A673 (cell line): ENCODE measurements at regions not wholly inside any gene's neighbourhood (a gene's known extent, or its start where the extent isn't known, plus 50 kb on each side); places are given as distances from the start of the nearest gene placed in this dataset.

ENCODE experiments used
- BruUV-seq: library from RNA; stranded (reverse); fragments of 400-500 nt; replicated peaks from 2 replicates; lab custom pipeline; 2021; lab: Mats Ljungman, UMichigan
- CTCF ChIA-PET: fragments of 300-600 bp; sonication (Branson Sonifier 250); formaldehyde crosslinking; loops from one replicate; lab custom pipeline; 2022; ENCODE audit warnings: antibody characterized with exemption; lab: Charles Lee
- POLR2A ChIA-PET: fragments of 300-600 bp; sonication (Branson Sonifier 250); formaldehyde crosslinking; loops from one replicate; lab custom pipeline; 2022; ENCODE audit warnings: antibody characterized with exemption; ENCODE audit not compliant: low non-redundant PET; lab: Charles Lee
- DNase-seq: peaks from one replicate; pipeline ENCODE4 v3.0.0-alpha.2; 2015; ENCODE audit warnings: low spot score
- H3K27ac ChIP-seq: fragments of 200-600 bp; sonication (generic); 2 replicates; pipeline ENCODE4 v1.5.1; 2016; ENCODE audit warnings: mixed run types, low read depth, mild to moderate bottlenecking, mixed read lengths, antibody characterized with exemption, low read length; ENCODE audit not compliant: poor library complexity, severe bottlenecking
- H3K27me3 ChIP-seq: fragments of 200-600 bp; sonication (generic); replicated peaks from 2 replicates; pipeline ENCODE4 v1.6.1; 2017; ENCODE audit warnings: mixed run types, low read depth, mild to moderate bottlenecking, mixed read lengths, antibody characterized with exemption, low read length; ENCODE audit not compliant: insufficient read depth, poor library complexity
- H3K36me3 ChIP-seq: fragments of 200-600 bp; sonication (generic); 2 replicates; pipeline ENCODE4 v1.6.1; 2016; ENCODE audit warnings: mixed run types, mild to moderate bottlenecking, mixed read lengths, antibody characterized with exemption, low read length; ENCODE audit not compliant: insufficient read depth, poor library complexity, severe bottlenecking
- H3K4me1 ChIP-seq: fragments of 200-600 bp; sonication (generic); 2 replicates; pipeline ENCODE4 v1.6.1; 2017; ENCODE audit warnings: mixed run types, mild to moderate bottlenecking, mixed read lengths, antibody characterized with exemption, low read length; ENCODE audit not compliant: insufficient read depth, poor library complexity, severe bottlenecking
- H3K4me3 ChIP-seq: fragments of 200-600 bp; sonication (generic); 2 replicates; pipeline ENCODE4 v1.5.1; 2016; ENCODE audit warnings: low read depth, mixed run types, mild to moderate bottlenecking, mixed read lengths, low read length; ENCODE audit not compliant: poor library complexity, severe bottlenecking
- H3K9me3 ChIP-seq: fragments of 200-600 bp; sonication (generic); 2 replicates; pipeline ENCODE4 v1.6.1; 2016; ENCODE audit warnings: mixed run types, low read depth, mild to moderate bottlenecking, mixed read lengths, antibody characterized with exemption, low read length; ENCODE audit not compliant: poor library complexity, severe bottlenecking
- CTCF ChIP-seq: fragments of 300-800, 200-600 bp; sonication (generic); conservative IDR thresholded peaks from 2 replicates; pipeline ENCODE4 v1.5.1; 2017; ENCODE audit warnings: low read depth, mild to moderate bottlenecking, antibody characterized with exemption, low read length, moderate library complexity, mixed read lengths
- EZH2 ChIP-seq: fragments of 200-600 bp; sonication (generic); IDR thresholded peaks from 2 replicates; pipeline ENCODE4 v1.6.1; 2017; ENCODE audit warnings: borderline replicate concordance, low read depth, mild to moderate bottlenecking, mixed read lengths, antibody characterized with exemption, low read length; ENCODE audit not compliant: poor library complexity, severe bottlenecking
- intact Hi-C: fragments of 100-400 bp; cut with micrococcal nuclease; formaldehyde crosslinking; loops from one replicate; pipeline ENCODE4 v1.10.0; 2022; ENCODE audit not compliant: unreplicated experiment

- CTCF ChIA-PET: no interaction called here
- no peak for DNase-seq
Observed at GRCh38 chr6:150676344-150676743, 76.7 kb downstream of the PLEKHG1 start.

GRCh38 chr6:150676772-150677171 is 77.1 kb downstream of the PLEKHG1 start:
- ChIA-PET POLR2A (no interaction called here), CTCF (no interaction called here)
- no peak overlapping the region for H3K27ac ChIP-seq
- peaks cover 6% of the 10 kb centered on the region for H3K4me1 ChIP-seq
- no peak overlapping the region for H3K4me3 ChIP-seq
- H3K9me3 ChIP-seq: no peaks in the 10 kb centered on the region
- intact Hi-C loops: no loop called here
- DNase-seq: no peak
- BruUV-seq: no TSS peak
- no peaks in the 10 kb centered on the region for H3K27me3 ChIP-seq
- TF ChIP-seq EZH2 (no peak), CTCF (no peak)
- H3K36me3 ChIP-seq: no peaks in the 10 kb centered on the region

More at GRCh38 chr6:150676344-150676743, 76.7 kb downstream of the PLEKHG1 start:
- Histone ChIP-seq H3K27ac (no peak overlapping the region), H3K27me3 (no peaks in the 10 kb centered on the region), H3K4me3 (no peak overlapping the region), H3K4me1 (peaks cover 6% of the 10 kb centered on the region), H3K36me3 (no peaks in the 10 kb centered on the region), H3K9me3 (no peaks in the 10 kb centered on the region)
- TF ChIP-seq CTCF (no peak), EZH2 (no peak)
- POLR2A ChIA-PET: no interaction called here
- intact Hi-C loops: no loop called here
- no TSS peak for BruUV-seq

- Histone ChIP-seq H3K4me3 (no peak overlapping the region), H3K27ac (no peak overlapping the region), H3K27me3 (no peaks in the 10 kb centered on the region), H3K36me3 (no peaks in the 10 kb centered on the region), H3K4me1 (peaks cover 6% of the 10 kb centered on the region), H3K9me3 (no peaks in the 10 kb centered on the region)
- TF ChIP-seq EZH2 (no peak), CTCF (no peak)
- ChIA-PET POLR2A (no interaction called here), CTCF (no interaction called here)
- intact Hi-C loops: no loop called here
- BruUV-seq: no TSS peak
- no peak for DNase-seq
Observed at GRCh38 chr6:150680510-150680909, 80.8 kb downstream of the PLEKHG1 start.
